Stimulated activated naive CD8-positive, alpha-beta T cell treated with anti-CD3 and anti-CD28 coated beads, Interleukin-15, Interleukin-2, amounts not matched to agents 100 ng/mL and 50 ng/mL, for 24 hours (primary cell): ENCODE measurements at regions not wholly inside any gene's neighbourhood (a gene's known extent, or its start where the extent isn't known, plus 50 kb on each side); places are given as distances from the start of the nearest gene placed in this dataset.

Experiments used
- H3K27ac Mint-ChIP-seq: one replicate; pipeline ENCODE4 v1.8.0; 2021; ENCODE audit warnings: mild to moderate bottlenecking, mixed read lengths
- H3K27me3 Mint-ChIP-seq: one replicate; pipeline ENCODE4 v1.8.0; 2021; ENCODE audit warnings: mixed read lengths
- H3K36me3 Mint-ChIP-seq: one replicate; pipeline ENCODE4 v1.8.0; 2021; ENCODE audit warnings: low read depth, mixed read lengths
- H3K4me1 Mint-ChIP-seq: one replicate; pipeline ENCODE4 v1.8.0; 2021; ENCODE audit warnings: low read depth, mixed read lengths
- H3K4me3 Mint-ChIP-seq: one replicate; pipeline ENCODE4 v1.8.0; 2021; ENCODE audit warnings: mild to moderate bottlenecking, mixed read lengths
- H3K9me3 Mint-ChIP-seq: one replicate; pipeline ENCODE4 v1.8.0; 2021; ENCODE audit warnings: mixed read lengths

DNA sequence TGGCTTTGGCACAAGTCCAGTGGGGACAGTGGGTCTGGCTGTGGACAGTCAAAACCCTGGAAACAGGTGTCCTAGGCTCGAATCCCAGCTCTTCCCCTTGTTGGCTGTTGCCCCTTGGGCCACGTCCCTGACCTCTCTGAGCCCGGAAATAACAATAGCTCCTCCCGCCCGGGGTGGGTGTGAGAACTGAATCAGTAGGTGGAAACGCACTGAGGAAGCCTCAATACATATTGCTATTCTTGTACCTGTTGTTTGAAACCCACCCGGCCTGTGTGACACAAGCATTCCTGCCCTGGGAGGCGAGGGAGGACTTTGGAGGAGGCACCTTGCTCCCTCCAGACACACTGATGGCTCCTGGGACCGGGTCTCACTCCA lies 134.1 kb downstream of the OLFM1 start:
- Mint-ChIP-seq H3K9me3 (no peaks in the 10 kb centered on the region), H3K4me3 (no peak overlapping the region), H3K4me1 (no peaks in the 10 kb centered on the region), H3K27ac (no peak overlapping the region), H3K36me3 (no peaks in the 10 kb centered on the region), H3K27me3 (peaks cover 19% of the 10 kb centered on the region)

DNA sequence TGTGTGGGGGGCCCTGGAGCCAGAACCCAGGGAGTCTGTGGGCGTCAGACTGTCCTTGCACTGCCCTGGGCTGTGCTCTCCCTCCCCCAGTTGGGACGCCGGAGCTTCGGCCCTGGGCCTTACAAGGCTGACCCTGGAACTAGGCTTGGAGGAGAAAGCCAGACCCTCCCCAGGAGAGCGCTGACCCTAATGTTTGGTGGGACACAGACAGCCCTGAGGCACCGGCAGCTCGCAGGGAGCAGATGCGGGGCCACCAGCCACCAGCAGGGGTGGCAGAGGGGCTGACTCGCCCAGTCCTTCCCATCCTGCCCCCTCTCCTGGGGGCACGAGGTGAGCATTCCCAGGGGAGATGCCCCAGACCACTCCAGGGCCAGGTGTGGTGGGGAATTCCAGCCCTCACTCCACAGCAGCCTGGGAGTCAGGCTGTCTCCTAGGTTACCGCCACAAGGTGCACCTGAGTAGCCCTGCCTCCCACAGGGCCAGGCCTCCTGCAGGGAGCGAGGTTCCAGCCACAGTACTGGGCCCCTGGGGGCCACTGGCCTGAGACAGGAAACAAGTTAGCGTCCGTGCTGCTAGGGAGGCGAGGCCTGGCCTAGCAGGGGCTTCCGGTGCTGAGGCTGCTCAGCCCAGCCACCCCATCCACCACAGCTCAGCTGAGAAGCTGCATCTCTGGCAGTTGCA lies 134.6 kb downstream of the OLFM1 start:
- no peak overlapping the region for H3K4me3 Mint-ChIP-seq
- peaks cover 14% of the 10 kb centered on the region for H3K27me3 Mint-ChIP-seq

GRCh38 chr9:135222881-135223760 lies 135.7 kb downstream of the OLFM1 start:
- Mint-ChIP-seq H3K27ac (no peak overlapping the region), H3K36me3 (no peaks in the 10 kb centered on the region), H3K4me1 (no peaks in the 10 kb centered on the region)

More for the DNA sequence above, 134.6 kb downstream of the OLFM1 start:
- H3K9me3 Mint-ChIP-seq = no peaks in the 10 kb centered on the region
- H3K4me1 Mint-ChIP-seq = no peaks in the 10 kb centered on the region
- H3K36me3 Mint-ChIP-seq = no peaks in the 10 kb centered on the region
- H3K27ac Mint-ChIP-seq = no peak overlapping the region

GRCh38 chr9:135223831-135224230 lies 136.4 kb downstream of the OLFM1 start:
- no peak overlapping the region for H3K4me3 Mint-ChIP-seq
- H3K27me3 Mint-ChIP-seq = peaks cover 2% of the 10 kb centered on the region
- H3K36me3 Mint-ChIP-seq = no peaks in the 10 kb centered on the region
- no peaks in the 10 kb centered on the region for H3K4me1 Mint-ChIP-seq
- no peak overlapping the region for H3K27ac Mint-ChIP-seq
- no peaks in the 10 kb centered on the region for H3K9me3 Mint-ChIP-seq

More at GRCh38 chr9:135222881-135223760, 135.7 kb downstream of the OLFM1 start:
- H3K9me3 Mint-ChIP-seq = no peaks in the 10 kb centered on the region
- H3K27me3 Mint-ChIP-seq = peaks cover 7% of the 10 kb centered on the region
- H3K4me3 Mint-ChIP-seq = no peak overlapping the region

- no peak overlapping the region for H3K4me3 Mint-ChIP-seq
- H3K27ac Mint-ChIP-seq = no peak overlapping the region
- no peaks in the 10 kb centered on the region for H3K9me3 Mint-ChIP-seq
- H3K36me3 Mint-ChIP-seq = no peaks in the 10 kb centered on the region
- H3K27me3 Mint-ChIP-seq = no peaks in the 10 kb centered on the region
- H3K4me1 Mint-ChIP-seq = no peaks in the 10 kb centered on the region
Observed at GRCh38 chr9:135224286-135224877, 136.9 kb downstream of the OLFM1 start.

GRCh38 chr9:135224921-135225541 lies 137.6 kb downstream of the OLFM1 start:
- no peaks in the 10 kb centered on the region for H3K36me3 Mint-ChIP-seq
- no peaks in the 10 kb centered on the region for H3K27me3 Mint-ChIP-seq
- no peaks in the 10 kb centered on the region for H3K4me1 Mint-ChIP-seq
- no peak overlapping the region for H3K4me3 Mint-ChIP-seq
- no peak overlapping the region for H3K27ac Mint-ChIP-seq
- H3K9me3 Mint-ChIP-seq = no peaks in the 10 kb centered on the region

DNA sequence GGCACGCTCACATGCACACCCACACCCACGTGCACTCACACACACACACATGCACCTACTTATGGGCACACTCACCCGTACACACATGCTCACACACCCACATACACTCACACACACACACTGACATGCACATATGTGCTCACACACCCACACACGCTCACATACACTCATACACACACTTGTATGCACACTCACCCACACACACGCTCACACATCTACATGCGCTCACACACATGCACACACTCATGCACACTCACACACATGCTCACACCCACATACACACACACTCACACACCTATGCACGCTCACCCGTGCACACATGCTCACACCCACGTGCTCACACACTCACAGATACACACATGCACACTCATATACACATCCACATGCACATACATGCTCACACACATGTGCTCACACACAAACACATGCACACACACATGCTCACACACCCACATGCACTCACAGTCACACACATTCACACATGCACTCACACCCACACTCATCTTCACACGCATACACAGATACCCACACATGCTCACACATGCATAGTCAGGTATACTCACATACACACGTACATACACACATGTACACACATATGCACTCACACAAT lies 138.3 kb downstream of the OLFM1 start:
- Mint-ChIP-seq H3K4me1 (no peaks in the 10 kb centered on the region), H3K9me3 (no peaks in the 10 kb centered on the region), H3K4me3 (no peak overlapping the region), H3K27me3 (no peaks in the 10 kb centered on the region), H3K27ac (no peak overlapping the region), H3K36me3 (no peaks in the 10 kb centered on the region)

DNA sequence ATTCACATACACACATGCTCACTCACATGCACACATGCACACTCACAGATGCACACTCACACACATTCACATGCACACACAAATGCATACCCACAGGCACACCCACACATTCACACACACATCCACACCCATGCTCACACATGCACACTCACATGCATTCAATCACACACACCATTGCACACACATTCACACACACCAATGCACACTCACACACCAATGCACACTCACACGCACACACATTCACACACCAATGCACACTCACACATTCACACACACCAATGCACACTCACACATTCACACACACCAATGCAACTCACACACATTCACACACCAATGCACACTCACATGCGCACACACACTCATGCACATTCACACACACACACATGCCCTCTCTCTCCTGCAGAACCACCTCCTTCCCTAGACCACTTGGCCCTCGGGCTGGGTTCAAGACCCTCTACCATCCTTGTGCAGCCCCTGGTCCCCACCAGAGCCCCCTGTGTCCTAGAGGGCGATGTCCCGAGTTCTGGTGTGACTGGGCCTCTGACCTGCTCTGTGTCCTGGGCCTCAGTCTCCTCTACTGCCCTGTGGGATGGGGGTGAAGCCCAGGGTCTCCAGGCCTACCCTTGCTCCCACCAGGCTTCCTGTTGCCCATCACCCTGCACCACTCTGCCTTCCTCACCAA lies 139.0 kb downstream of the OLFM1 start:
- Mint-ChIP-seq H3K9me3 (no peaks in the 10 kb centered on the region), H3K4me3 (no peak overlapping the region), H3K36me3 (no peaks in the 10 kb centered on the region), H3K27me3 (no peaks in the 10 kb centered on the region), H3K4me1 (no peaks in the 10 kb centered on the region), H3K27ac (no peak overlapping the region)

- peaks cover 5% of the 10 kb centered on the region for H3K27me3 Mint-ChIP-seq
- H3K27ac Mint-ChIP-seq = no peak overlapping the region
Observed at GRCh38 chr9:135227641-135228251, 140.3 kb downstream of the OLFM1 start.

DNA sequence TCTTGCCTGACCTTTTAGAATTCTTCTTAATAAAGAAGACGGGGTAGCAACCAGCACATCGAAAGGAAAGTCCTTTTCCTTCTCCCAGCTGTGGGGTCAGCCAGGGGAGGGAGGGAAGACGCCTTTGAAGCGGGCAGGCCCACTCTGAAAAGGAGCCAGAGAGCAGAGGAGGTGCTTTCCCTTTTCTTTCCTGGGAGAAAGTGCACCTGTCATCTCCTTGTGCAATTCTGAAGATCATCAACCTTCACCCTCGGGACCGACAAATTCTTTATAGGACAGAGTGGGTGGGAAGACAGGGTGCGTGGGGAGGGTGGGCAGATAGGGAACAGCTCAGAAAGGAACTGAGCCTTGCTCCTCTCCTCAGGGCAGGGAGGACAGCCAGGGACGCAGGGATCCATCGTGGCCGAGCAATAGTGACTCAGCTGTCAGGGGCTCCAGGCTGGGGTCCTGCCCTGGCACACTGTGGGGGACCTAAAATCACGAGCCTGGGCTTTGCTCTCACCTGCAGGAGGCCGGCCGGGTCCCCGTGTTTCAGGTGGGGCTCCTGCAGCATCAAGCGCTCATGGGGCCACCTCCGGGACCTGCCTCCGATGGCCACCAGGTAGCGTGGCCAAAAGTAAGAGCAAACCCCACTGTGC lies 141.0 kb downstream of the OLFM1 start:
- no peaks in the 10 kb centered on the region for H3K9me3 Mint-ChIP-seq
- no peaks in the 10 kb centered on the region for H3K36me3 Mint-ChIP-seq
- H3K27me3 Mint-ChIP-seq = peaks cover 5% of the 10 kb centered on the region
- H3K4me1 Mint-ChIP-seq = no peaks in the 10 kb centered on the region
- H3K4me3 Mint-ChIP-seq = no peak overlapping the region
- H3K27ac Mint-ChIP-seq = no peak overlapping the region

More at GRCh38 chr9:135227641-135228251, 140.3 kb downstream of the OLFM1 start:
- H3K36me3 Mint-ChIP-seq = no peaks in the 10 kb centered on the region
- H3K9me3 Mint-ChIP-seq = no peaks in the 10 kb centered on the region
- no peaks in the 10 kb centered on the region for H3K4me1 Mint-ChIP-seq
- H3K4me3 Mint-ChIP-seq = no peak overlapping the region

DNA sequence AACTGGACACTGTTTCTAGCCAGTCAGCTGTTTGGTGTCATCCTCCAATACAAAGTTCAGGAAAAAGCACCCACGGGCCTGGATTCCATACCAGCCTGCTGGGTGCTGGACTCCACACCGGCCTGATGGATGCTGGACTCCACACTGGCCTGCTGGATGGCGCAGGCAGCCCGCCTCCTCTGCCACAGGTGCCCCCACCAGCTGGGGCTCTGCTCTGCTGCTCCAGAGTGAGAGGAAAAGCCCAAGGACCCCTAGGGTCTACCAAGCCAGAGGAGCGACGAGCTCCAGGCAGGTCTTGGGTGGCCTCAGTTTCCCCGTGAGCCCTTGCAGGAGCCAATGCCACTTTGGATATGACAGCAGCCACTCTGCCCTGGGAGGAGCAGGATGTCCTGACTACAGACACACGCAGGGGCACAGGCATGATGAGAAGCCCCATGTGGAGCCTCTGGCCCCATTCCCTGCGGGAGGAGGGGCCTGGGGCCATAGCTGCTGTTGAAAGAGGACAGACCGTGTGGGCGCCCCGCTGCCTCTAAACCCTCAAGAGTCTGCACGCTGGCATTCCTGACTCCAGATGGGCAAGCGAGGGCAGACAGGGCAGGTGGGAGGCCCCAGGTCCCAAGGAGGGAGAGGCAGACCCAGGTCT lies 141.6 kb downstream of the OLFM1 start:
- Mint-ChIP-seq H3K9me3 (peaks cover under 1% of the 10 kb centered on the region), H3K27ac (no peak overlapping the region), H3K4me1 (no peaks in the 10 kb centered on the region), H3K27me3 (peaks cover 5% of the 10 kb centered on the region), H3K4me3 (no peak overlapping the region), H3K36me3 (no peaks in the 10 kb centered on the region)

- Mint-ChIP-seq H3K9me3 (peaks cover 3% of the 10 kb centered on the region), H3K27ac (no peak overlapping the region), H3K4me3 (no peak overlapping the region), H3K36me3 (no peaks in the 10 kb centered on the region), H3K4me1 (no peaks in the 10 kb centered on the region), H3K27me3 (peaks cover 5% of the 10 kb centered on the region)
Observed at GRCh38 chr9:135229701-135230385, 142.4 kb downstream of the OLFM1 start.

DNA sequence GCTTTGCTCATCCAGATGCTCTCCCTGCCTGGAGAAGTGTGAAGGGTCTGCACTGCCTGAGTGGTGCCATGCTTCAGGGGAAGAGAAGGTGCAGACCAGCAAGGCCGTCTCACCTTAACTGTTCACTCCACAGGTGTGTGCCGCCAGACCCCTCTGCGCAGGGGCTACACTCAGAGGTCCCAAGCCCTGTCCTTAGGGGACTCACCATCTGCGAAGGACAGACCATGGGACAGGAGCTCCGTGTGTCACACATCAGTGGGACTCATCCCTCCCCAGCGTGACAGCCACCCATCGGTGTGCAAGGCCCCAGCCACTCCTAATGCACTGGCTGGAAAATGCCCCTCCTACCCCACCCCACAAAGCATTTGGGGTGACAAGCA lies 142.9 kb downstream of the OLFM1 start:
- no peak overlapping the region for H3K27ac Mint-ChIP-seq
- peaks cover 3% of the 10 kb centered on the region for H3K9me3 Mint-ChIP-seq
- H3K4me3 Mint-ChIP-seq = no peak overlapping the region
- peaks cover 5% of the 10 kb centered on the region for H3K27me3 Mint-ChIP-seq
- H3K36me3 Mint-ChIP-seq = no peaks in the 10 kb centered on the region
- no peaks in the 10 kb centered on the region for H3K4me1 Mint-ChIP-seq
